KOPT-K1 (cell line): ENCODE measurements at regions not wholly inside any gene's neighbourhood (a gene's known extent, or its start where the extent isn't known, plus 50 kb on each side); places are given as distances from the start of the nearest gene placed in this dataset.

ENCODE experiments used
- H3K27ac ChIP-seq: fragments of 200-600 bp; sonication (generic); 2 replicates; pipeline ENCODE4 v1.5.1; 2016; ENCODE audit warnings: antibody characterized with exemption, mild to moderate bottlenecking, low read depth, low read length; ENCODE audit not compliant: poor library complexity, severe bottlenecking
- H3K36me3 ChIP-seq: fragments of 200-600 bp; sonication (generic); 2 replicates; pipeline ENCODE4 v1.5.1; 2017; ENCODE audit warnings: antibody characterized with exemption, mild to moderate bottlenecking, low read length, moderate library complexity; ENCODE audit not compliant: insufficient read depth
- H3K9me3 ChIP-seq: fragments of 200-600 bp; sonication (generic); 2 replicates; pipeline ENCODE4 v1.5.1; 2017; ENCODE audit warnings: antibody characterized with exemption, low read length, mild to moderate bottlenecking; ENCODE audit not compliant: insufficient read depth, poor library complexity, severe bottlenecking

GRCh38 chr7:131238347-131238931 lies 89.2 kb upstream of the MKLN1 start:
- Histone ChIP-seq H3K9me3 (no peaks in the 10 kb centered on the region), H3K27ac (no peak overlapping the region), H3K36me3 (no peaks in the 10 kb centered on the region)

DNA sequence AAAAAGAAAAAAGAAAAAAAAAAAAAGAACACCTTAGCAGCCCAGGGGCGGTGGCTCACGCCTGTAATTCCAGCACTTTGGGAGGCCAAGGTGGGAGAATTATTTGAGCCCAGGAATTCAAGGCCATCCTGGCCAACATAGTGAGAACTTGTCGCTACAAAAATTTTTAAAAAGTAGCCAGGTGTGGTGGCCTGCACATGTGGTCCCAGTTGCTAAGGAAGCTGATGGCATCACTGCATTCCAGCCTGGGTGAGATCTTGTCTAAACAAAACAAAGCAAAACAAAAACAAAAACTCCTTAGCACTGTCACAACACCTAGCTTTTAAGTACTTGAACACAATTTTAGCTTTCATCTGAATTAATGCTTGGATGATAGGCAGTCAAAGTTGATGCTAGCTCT lies 86.3 kb upstream of the MKLN1 start:
- no peak overlapping the region for H3K27ac ChIP-seq
- H3K9me3 ChIP-seq: no peaks in the 10 kb centered on the region
- H3K36me3 ChIP-seq: no peaks in the 10 kb centered on the region

DNA sequence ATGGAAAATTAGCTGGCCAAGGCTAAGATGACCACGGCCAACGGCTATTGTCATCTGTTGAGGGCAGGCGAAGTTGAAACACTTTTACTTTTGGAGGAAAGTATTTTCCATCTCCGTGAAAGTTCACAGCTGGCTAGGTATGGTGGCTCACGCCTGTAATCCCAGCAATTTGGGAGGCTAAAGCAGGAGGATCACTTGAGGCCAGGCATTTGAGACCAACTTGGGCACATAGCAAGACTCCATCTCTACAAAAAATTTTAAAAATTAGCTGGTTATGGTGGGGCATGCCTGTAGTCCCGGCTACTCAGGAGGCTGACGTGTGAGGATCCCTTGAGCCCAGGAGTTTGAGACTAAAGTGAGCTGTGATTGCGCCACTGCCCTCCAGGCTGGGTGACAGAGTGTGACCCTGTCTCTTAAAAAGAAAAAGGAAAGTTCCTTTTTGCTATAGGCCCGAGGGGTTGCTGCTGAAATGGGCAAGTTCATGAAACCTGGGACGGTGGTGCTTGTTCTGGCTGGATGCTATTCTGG lies 85.5 kb upstream of the MKLN1 start:
- H3K27ac ChIP-seq: no peak overlapping the region
- H3K9me3 ChIP-seq: no peaks in the 10 kb centered on the region
- no peaks in the 10 kb centered on the region for H3K36me3 ChIP-seq

DNA sequence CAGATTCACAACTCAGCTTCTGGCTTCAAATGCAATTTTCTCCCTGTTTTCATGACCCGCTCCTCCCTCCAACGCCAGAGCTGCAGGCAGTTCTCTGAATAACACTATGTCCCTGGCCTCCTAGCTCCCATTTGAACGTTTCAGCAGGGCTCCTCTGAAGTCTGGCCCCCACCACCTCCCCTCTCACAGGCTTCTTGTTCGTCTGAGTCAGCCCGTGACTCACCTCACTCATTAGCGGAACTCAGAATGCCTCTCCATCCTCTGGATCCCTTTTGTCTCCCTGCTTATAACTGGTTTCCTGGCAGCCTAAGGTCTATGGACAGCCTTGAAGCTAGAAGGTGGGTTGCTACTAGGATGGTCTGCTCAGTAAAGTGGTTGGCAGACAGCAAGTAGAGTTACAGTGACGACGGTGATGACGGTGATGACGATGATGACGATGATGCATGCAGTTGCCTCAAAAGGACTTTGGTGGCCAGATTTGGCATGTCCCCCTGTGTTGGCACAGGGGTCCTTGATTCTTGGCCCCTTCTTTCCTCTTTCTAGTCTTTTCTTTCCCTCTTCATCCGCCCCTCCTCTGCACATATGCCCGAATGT lies 83.3 kb upstream of the MKLN1 start:
- H3K27ac ChIP-seq: no peak overlapping the region
- H3K36me3 ChIP-seq: no peaks in the 10 kb centered on the region
- no peaks in the 10 kb centered on the region for H3K9me3 ChIP-seq

DNA sequence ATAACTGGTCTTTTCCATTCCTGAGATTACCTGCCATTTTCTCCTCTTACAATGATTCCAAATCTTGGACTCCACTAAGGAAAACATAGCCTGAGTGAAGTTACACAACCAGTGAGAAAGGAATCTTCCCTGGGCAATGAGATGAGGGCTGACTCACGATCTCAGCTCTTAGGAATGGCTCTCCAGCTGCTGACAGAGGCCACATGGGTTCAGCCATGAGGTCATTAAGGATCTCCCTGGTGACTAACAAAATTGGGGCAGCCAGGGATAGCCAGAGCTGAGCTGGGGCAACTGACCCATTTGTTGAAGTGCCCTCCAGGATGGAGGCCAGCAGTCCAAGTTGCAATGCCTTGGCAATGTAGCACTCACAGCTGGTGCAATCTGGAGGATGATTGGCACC lies 78.7 kb upstream of the MKLN1 start:
- no peaks in the 10 kb centered on the region for H3K36me3 ChIP-seq
- peaks cover 7% of the 10 kb centered on the region for H3K9me3 ChIP-seq
- H3K27ac ChIP-seq: no peak overlapping the region

GRCh38 chr7:131249483-131249882 lies 78.2 kb upstream of the MKLN1 start:
- no peak overlapping the region for H3K27ac ChIP-seq
- peaks cover 11% of the 10 kb centered on the region for H3K9me3 ChIP-seq
- no peaks in the 10 kb centered on the region for H3K36me3 ChIP-seq

GRCh38 chr7:131250331-131250730 lies 77.3 kb upstream of the MKLN1 start:
- H3K36me3 ChIP-seq: no peaks in the 10 kb centered on the region
- H3K9me3 ChIP-seq: peaks cover 19% of the 10 kb centered on the region
- no peak overlapping the region for H3K27ac ChIP-seq

DNA sequence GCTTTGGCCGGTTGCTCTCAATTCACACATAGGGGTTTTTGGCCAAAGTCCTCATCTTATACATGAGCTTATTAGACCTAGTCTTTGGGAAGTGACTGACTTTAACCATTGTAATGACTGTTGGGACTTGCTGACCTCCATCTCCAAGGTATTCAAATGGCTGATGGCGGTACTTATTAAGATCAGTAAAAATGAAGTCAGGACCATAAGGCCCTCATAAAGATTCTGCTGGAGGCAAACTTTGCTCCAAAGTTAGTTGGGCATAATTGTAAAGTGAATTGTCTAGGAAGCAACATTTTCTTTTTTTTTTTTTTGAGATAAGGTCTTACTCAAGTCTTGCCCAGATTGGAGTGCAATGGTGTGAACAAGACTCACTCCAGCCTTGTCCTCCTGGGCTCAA lies 76.3 kb upstream of the MKLN1 start:
- peaks cover 22% of the 10 kb centered on the region for H3K9me3 ChIP-seq
- H3K27ac ChIP-seq: no peak overlapping the region
- H3K36me3 ChIP-seq: no peaks in the 10 kb centered on the region

DNA sequence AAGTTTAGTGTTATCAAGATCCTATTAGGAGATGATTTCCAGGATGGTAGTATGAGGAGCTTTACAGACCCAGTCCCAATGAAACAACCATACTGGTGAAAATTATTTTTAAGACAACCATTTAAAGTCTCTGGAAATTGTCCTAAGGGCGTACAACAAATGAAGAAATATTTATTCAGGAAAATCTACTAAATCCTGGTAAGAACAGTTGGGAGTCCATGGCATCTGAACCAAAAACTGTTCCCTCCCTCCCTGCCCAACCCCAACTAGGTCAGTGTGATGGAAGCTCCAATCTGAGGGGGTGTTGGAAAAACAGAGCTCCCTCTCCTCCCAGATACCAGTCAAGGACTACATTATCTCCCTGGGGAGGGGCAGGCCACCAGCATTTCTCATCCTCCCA lies 74.7 kb upstream of the MKLN1 start:
- H3K9me3 ChIP-seq: peaks cover 22% of the 10 kb centered on the region
- H3K36me3 ChIP-seq: no peaks in the 10 kb centered on the region
- no peak overlapping the region for H3K27ac ChIP-seq

- no peak overlapping the region for H3K27ac ChIP-seq
- no peaks in the 10 kb centered on the region for H3K36me3 ChIP-seq
- peaks cover 22% of the 10 kb centered on the region for H3K9me3 ChIP-seq
Observed at GRCh38 chr7:131254211-131254610, 73.5 kb upstream of the MKLN1 start.

GRCh38 chr7:131255242-131255641 lies 72.4 kb upstream of the MKLN1 start:
- Histone ChIP-seq H3K27ac (no peak overlapping the region), H3K36me3 (no peaks in the 10 kb centered on the region), H3K9me3 (peaks cover 22% of the 10 kb centered on the region)

DNA sequence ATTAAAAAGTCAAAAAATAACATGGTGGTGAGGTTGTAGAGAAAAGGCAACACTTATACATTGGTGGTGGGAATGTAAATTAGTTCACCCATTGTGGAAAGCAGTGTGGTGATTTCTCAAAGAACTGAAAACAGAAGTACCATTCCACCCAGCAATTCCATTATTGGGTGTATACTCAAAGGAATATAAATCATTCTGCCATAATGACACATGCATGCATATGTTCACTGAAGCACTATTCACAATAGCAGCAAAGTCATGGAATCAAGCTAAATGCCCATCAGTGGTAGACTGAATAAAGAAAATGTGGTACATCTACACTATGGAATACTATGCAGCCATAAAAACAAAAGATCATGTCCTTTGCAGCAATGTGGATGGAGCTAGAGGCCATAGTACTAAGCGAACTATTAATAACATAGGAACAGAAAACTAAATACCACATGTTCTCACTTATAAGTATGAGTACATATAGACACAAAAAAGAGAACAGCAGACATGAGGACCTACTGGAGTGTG lies 66.1 kb upstream of the MKLN1 start:
- Histone ChIP-seq H3K27ac (no peak overlapping the region), H3K36me3 (no peaks in the 10 kb centered on the region), H3K9me3 (no peaks in the 10 kb centered on the region)

GRCh38 chr7:131265227-131265626 lies 62.4 kb upstream of the MKLN1 start:
- Histone ChIP-seq H3K27ac (no peak overlapping the region), H3K36me3 (no peaks in the 10 kb centered on the region), H3K9me3 (no peaks in the 10 kb centered on the region)

DNA sequence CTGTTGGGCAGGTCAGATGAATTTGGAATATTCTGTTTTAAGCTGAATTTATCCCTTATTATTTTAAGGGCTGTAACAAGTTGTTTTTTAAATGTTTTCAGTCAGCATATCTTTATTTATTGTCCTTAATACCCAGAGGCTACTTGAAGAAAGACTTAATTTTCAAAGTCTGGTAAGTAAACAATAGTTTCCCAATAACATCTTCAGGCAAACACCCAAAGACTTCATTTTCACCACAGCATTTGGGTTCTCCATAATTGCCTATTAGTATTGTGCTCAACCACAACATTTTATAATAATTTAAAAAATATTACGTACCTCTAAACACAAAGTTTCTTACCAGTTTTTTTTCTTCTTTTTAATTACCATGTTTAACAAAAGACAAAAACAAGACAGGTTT lies 60.0 kb upstream of the MKLN1 start:
- Histone ChIP-seq H3K36me3 (no peaks in the 10 kb centered on the region), H3K9me3 (no peaks in the 10 kb centered on the region), H3K27ac (no peak overlapping the region)

DNA sequence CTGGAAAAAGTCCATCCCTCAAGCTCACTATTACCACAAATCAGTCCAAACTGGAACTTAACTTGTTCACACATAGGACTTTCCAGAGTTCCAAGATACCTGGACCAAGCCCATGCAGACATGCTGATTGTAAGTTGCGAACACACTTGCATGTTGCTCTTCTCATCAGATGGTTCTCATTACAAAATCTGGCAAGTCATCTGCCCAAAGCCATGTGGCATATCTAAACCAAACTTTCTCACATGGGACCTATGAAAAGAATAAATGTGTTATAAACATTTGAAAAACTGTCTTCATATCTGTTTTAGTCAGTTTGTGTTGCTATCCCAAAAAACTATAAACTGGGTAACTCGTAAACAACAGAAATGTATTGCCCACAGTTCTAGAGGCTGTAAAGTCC lies 58.8 kb upstream of the MKLN1 start:
- no peaks in the 10 kb centered on the region for H3K36me3 ChIP-seq
- H3K27ac ChIP-seq: no peak overlapping the region

GRCh38 chr7:131272086-131272485 lies 55.6 kb upstream of the MKLN1 start:
- no peaks in the 10 kb centered on the region for H3K36me3 ChIP-seq
- H3K9me3 ChIP-seq: no peaks in the 10 kb centered on the region
- no peak overlapping the region for H3K27ac ChIP-seq

More for the DNA sequence above, 58.8 kb upstream of the MKLN1 start:
- H3K9me3 ChIP-seq: no peaks in the 10 kb centered on the region
